Muscle of arm (tissue), 1 donor: ENCODE measurements at regions not wholly inside any gene's neighbourhood (a gene's known extent, or its start where the extent isn't known, plus 50 kb on each side); places are given as distances from the start of the nearest gene placed in this dataset.

ENCODE experiments used
- DNase-seq: peaks from one replicate; pipeline ENCODE4 v3.0.0-alpha.2; 2013

- DNase-seq: no peak
These were observed 50.3 kb upstream of the MACC1 start for GRCh38 chr7:20267482-20267881.

GRCh38 chr7:20268824-20269223 lies 51.6 kb upstream of the MACC1 start:
- no peak for DNase-seq

DNA sequence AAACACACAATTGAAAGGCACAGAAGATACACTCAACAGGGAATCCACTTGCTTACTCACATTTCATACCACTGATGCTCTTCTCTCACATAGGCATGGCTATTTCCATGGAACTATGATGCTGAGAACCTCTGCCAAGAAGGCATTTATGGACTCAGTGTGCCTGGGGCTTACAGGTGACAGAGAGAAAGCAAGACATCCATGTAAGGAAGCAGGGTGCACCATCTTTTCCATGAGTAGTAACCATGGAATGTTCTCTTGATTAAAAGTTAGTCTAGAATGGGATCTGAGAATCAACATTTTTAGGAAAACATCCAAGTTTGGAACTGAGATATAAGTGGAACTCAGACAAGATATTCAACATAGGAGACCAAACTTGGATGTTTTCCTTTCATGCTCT lies 52.5 kb upstream of the MACC1 start:
- DNase-seq: no peak

DNA sequence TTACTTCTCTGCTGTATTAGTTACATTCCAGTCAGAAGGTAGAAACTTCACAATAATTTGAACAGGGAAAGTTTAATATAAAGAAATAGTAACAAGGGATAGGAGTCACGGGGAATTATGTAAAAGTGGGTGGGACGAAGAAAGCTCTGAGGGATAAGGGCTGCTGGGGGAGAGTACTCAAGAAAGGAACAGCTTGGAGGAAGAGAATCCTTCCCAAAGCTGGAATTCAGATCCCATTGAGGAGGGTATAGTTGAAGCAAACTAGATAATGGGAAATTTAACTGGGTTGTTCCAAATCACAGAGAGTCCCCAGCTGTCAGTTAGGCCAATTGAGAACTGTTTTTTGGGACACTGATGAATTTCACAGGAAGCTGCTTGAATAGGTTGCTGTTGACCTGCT lies 53.2 kb upstream of the MACC1 start:
- no peak for DNase-seq

- no peak for DNase-seq
These were observed 53.7 kb upstream of the MACC1 start for GRCh38 chr7:20270867-20271266.

DNA sequence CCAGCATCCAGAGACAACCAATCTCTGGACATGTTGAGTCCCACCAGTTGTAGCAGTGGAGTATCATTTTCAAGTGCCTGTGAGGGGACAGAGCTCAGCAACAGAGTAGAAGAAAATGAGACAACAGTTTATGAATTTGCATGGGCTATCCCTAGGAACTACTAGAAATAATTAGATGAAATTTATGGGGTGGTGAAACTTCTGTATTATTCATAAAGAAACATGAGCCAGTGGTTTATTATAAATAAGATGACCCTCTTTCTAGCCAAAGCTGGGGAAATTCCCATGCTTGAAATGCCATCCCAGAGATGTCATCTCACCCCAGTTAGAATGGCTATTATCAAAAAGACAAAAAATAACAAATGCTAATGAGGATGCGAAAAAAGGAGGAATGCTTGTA lies 55.1 kb upstream of the ITGB8 start:
- DNase-seq: no peak

DNA sequence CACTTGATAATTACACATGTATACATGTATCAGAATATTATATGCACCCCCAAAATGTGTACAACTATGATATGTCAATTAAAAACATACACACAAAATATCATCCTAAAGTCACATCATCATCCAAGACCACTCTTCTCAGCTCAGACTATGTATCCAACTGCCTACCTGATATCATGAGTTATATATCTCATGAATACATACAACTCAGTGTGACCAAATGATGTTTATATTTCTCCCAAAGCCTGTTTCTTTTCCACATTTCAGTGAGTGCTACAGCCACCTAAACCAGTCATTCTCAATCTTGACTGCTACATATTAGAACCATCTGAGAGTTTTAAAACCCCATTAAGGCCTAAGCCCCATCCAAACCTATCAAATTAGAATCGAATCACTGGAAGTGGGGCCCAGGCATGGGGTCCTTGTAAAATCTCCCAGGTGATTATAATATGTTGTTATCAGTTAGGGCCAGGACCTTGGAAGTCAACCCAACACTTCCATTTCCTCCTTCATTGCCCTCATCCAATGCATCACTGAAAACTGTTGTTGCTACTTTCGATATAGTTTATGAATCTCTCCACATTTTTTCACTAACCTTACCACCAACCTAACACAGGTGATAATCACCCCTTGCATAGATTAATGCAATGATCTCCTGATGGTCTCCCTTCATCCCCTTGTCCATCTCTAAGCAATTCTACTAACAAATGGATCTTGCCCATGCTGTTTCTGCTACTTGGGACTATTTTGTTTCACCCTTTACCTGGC lies 53.8 kb upstream of the ITGB8 start:
- DNase-seq: no peak

DNA sequence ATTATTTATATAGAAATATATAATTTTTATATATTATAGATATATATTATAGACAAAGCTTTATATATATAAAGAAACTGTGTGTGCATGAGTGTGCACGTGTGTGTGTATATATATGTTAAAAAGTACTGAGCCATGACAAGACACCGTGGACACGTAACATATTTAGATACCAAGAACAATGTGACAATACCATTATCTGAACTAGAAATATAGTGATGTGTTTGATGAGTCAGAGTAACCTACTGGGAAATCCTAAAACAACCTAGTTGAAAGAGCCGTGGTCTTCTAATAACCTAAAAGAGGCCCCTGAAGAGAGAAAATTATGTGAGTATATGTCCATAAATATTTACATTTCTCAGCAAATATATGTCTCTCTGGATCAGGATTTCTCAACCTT lies 50.7 kb upstream of the ITGB8 start:
- no peak for DNase-seq

- DNase-seq: peak; percentile 15
These were observed 50.0 kb upstream of the ITGB8 start for GRCh38 chr7:20280475-20281351.
